Thyroid gland (tissue), 4 donors: ENCODE measurements at regions not wholly inside any gene's neighbourhood (a gene's known extent, or its start where the extent isn't known, plus 50 kb on each side); places are given as distances from the start of the nearest gene placed in this dataset.

Experiments used
- DNase-seq, 2 donors: peaks; one replicate each; pipeline ENCODE4 v3.0.0-alpha.2; 2019
- H3K27ac ChIP-seq, 3 donors: fragments of 200-600 bp; sonication (generic); 1 replicate in 2 of 3; 2 replicates in 1 of 3; pipeline ENCODE4 v1.5.1; 2016 to 2019; ENCODE audit warnings: mild to moderate bottlenecking in 1 of 3, moderate library complexity in 1 of 3
- H3K27me3 ChIP-seq: fragments of 200-600 bp; sonication (generic); one replicate; pipeline ENCODE4 v1.5.1; 2019
- H3K36me3 ChIP-seq, 2 donors: fragments of 200-600 bp; sonication (generic); one replicate each; pipeline ENCODE4 v1.5.1; 2016 to 2019
- H3K4me1 ChIP-seq, 2 donors: fragments of 200-600 bp; sonication (generic); one replicate each; pipeline ENCODE4 v1.5.1; 2017 to 2019
- H3K4me3 ChIP-seq, 3 donors: fragments of 200-600 bp; sonication (generic); replicated peaks in 1 of 3; 1 replicate in 2 of 3; 2 replicates in 1 of 3; pipeline ENCODE4 v1.5.1; 2016; ENCODE audit warnings: mild to moderate bottlenecking in 1 of 3
- H3K9me3 ChIP-seq: fragments of 200-600 bp; sonication (generic); one replicate; pipeline ENCODE4 v1.5.1; 2017
- POLR2A ChIP-seq, 2 donors: fragments of 450-650 bp; IDR thresholded peaks; one replicate each; pipeline ENCODE4 v1.6.1; 2017; ENCODE audit warnings: antibody characterized with exemption in 2 of 2, mild to moderate bottlenecking in 2 of 2, moderate library complexity in 1 of 2
- WGBS, 2 donors: methylation state at CpG; one replicate each; pipeline ENCODE4 v1.1.5; 2017; 5-methylcytosine and 5-hydroxymethylcytosine counted together
- intact Hi-C: fragments of 100-400 bp; cut with DNase I; formaldehyde crosslinking; loops from one replicate; pipeline ENCODE4 v1.15.1; 2023
- TF ChIP-seq, protein P1 (sequence below), 6 experiments: fragments of 200-600 bp in 3 of 6; fragments of 450-650 bp in 3 of 6; sonication (generic) in 3 of 6; IDR thresholded peaks; one replicate each; pipeline ENCODE4 v1.5.1; 2016 to 2019; ENCODE audit warnings: antibody characterized with exemption in 6 of 6, mild to moderate bottlenecking in 2 of 6, inconsistent platforms in 1 of 6, moderate library complexity in 1 of 6

DNA sequence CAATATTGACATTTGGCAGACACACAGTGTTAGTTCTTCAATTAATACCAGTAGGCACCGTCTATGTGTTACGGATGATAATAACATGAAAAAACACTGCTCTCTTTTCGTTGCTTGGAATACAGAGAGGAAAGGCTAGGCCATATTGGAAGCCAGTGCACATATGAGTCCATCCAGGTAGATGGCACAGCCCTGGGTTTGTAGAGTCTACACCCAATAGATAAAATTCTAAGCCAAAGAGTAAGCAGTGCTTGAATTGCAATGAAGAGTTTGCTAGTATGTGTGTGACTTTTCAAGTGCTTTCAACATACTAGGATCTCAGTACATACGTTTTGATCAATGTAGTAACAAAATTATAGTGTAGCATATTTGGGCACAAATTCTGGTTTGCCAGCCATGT lies 243.3 kb upstream of the AVPR1A start:
- Histone ChIP-seq H3K27me3 (no peaks in the 10 kb centered on the region), H3K4me1 (peaks cover 7 to 14% of the 10 kb centered on the region in 2 donors), H3K36me3 (no peaks in the 10 kb centered on the region), H3K9me3 (no peaks in the 10 kb centered on the region), H3K27ac (peak overlapping the region; percentile 46 to 65 (median 57)), H3K4me3 (no peak overlapping the region)
- TF ChIP-seq, protein P1, sequence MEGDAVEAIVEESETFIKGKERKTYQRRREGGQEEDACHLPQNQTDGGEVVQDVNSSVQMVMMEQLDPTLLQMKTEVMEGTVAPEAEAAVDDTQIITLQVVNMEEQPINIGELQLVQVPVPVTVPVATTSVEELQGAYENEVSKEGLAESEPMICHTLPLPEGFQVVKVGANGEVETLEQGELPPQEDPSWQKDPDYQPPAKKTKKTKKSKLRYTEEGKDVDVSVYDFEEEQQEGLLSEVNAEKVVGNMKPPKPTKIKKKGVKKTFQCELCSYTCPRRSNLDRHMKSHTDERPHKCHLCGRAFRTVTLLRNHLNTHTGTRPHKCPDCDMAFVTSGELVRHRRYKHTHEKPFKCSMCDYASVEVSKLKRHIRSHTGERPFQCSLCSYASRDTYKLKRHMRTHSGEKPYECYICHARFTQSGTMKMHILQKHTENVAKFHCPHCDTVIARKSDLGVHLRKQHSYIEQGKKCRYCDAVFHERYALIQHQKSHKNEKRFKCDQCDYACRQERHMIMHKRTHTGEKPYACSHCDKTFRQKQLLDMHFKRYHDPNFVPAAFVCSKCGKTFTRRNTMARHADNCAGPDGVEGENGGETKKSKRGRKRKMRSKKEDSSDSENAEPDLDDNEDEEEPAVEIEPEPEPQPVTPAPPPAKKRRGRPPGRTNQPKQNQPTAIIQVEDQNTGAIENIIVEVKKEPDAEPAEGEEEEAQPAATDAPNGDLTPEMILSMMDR (IDR thresholded peaks at IDR 0.05) = no peak
- TF ChIP-seq POLR2A (IDR thresholded peaks at IDR 0.05) = no peak
- DNase-seq = no peak
- WGBS, 2 donors = 64 to 69% methylated on average over 4 of the region's 4 CpGs
- intact Hi-C loops = no loop called here

DNA sequence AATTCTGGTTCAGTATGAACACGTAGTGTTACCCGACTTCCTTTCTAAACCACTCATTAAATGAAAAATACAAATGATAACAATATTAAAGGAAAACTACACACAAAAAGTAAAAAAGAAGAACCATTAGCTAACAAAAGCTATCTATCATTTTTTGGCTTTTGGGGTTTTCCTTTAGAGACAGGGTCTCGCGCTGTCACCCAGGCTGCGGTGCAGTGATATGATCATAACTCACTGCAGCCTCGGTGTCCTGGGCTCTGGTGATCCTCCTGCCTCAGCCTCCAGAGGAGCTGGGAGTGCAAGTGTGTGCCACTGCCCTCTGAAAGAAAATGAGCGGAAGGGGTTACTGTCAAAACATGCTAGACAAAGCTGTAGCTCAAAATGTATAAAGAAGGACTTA lies 238.2 kb upstream of the AVPR1A start:
- DNase-seq = no peak
- TF ChIP-seq, protein P1 (IDR thresholded peaks at IDR 0.05) = no peak
- no peak for TF ChIP-seq POLR2A (IDR thresholded peaks at IDR 0.05)
- Histone ChIP-seq H3K4me3 (no peak overlapping the region), H3K27ac (no peak overlapping the region), H3K27me3 (no peaks in the 10 kb centered on the region), H3K4me1 (peaks cover 5% of the 10 kb centered on the region in 2 donors), H3K9me3 (no peaks in the 10 kb centered on the region), H3K36me3 (no peaks in the 10 kb centered on the region)
- 86 to 96% methylated on average over 7 of the region's 7 CpGs for WGBS, 2 donors
- intact Hi-C loops = no loop called here

DNA sequence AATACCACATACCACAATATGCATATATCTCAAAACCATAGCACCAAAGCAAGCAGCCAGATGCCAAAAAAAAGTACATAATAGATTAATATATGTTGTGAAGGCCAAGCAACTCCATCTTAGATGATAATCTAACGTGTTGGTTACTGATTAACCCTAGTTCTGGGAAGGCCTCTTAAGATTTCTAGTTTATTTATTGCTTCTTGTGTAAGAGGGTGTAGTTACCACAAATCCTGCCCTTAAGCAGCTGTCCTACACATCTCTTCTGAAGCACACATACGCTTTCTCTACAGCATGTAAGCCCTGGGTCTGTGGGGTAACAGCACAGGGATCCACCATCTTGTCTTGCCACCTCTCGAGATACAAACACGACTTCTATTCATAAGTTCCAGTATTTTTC lies 236.8 kb upstream of the AVPR1A start:
- Histone ChIP-seq H3K9me3 (no peaks in the 10 kb centered on the region), H3K4me3 (no peak overlapping the region), H3K27ac (no peak overlapping the region), H3K27me3 (no peaks in the 10 kb centered on the region), H3K36me3 (no peaks in the 10 kb centered on the region), H3K4me1 (no peaks in the 10 kb centered on the region)
- intact Hi-C loops = no loop called here
- no peak for TF ChIP-seq POLR2A (IDR thresholded peaks at IDR 0.05)
- TF ChIP-seq, protein P1 (IDR thresholded peaks at IDR 0.05) = no peak
- 92 to 94% methylated on average over 4 of the region's 4 CpGs for WGBS, 2 donors
- no peak for DNase-seq

DNA sequence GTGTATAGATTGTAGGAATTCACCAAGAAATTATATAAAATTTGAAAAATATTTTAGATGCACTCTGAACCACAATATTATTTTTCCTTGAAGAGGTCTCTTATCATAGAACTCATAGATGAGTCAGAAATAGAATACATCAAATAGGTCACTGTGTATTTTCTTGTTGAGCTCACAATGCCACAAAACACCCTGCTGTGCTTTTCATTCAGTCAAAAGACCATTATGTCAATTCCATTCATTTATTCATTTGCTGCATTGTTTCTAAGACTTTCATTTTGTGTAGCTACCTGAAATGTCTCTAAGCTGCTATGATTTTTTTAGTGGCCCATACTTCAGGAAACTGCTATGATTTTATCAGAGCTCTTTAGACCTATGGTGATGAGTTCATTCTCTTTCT lies 231.9 kb upstream of the AVPR1A start:
- intact Hi-C loops = no loop called here
- no peaks in the 10 kb centered on the region for H3K27me3 ChIP-seq
- H3K4me3 ChIP-seq = no peak overlapping the region
- H3K4me1 ChIP-seq = no peaks in the 10 kb centered on the region
- DNase-seq = no peak
- no peak for TF ChIP-seq POLR2A (IDR thresholded peaks at IDR 0.05)
- TF ChIP-seq, protein P1 (IDR thresholded peaks at IDR 0.05) = no peak
- H3K9me3 ChIP-seq = no peaks in the 10 kb centered on the region
- no peak overlapping the region for H3K27ac ChIP-seq
- H3K36me3 ChIP-seq = no peaks in the 10 kb centered on the region

DNA sequence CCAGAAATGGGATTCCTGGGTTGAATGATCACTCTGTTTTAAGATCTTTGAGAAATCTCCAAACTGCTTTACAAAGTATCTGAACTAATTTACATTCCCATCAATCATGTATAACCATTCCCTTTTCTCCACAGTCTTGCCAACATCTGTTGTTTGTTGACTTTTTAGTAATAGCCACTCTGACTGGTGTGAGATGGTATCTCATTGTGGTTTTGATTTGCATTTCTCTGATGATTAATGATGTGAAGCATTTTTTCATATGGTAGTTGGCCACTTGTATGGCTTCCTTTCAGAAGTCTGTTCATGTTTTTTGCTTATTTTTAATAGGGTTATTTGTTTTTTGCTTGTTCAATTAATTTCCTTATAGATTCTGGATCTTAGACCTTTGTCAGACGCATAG lies 211.8 kb upstream of the AVPR1A start:
- 90 to 91% methylated on average over 1 of the region's 1 CpG for WGBS, 2 donors
- Histone ChIP-seq H3K36me3 (no peaks in the 10 kb centered on the region), H3K27me3 (no peaks in the 10 kb centered on the region), H3K4me3 (no peak overlapping the region), H3K27ac (no peak overlapping the region), H3K9me3 (no peaks in the 10 kb centered on the region), H3K4me1 (peaks cover 0 to 20% of the 10 kb centered on the region in 2 donors)
- intact Hi-C loops = no loop called here
- no peak for DNase-seq
- TF ChIP-seq, protein P1 (IDR thresholded peaks at IDR 0.05) = no peak
- no peak for TF ChIP-seq POLR2A (IDR thresholded peaks at IDR 0.05)
